HG03196 (cell line): ENCODE measurements at regions not wholly inside any gene's neighbourhood (a gene's known extent, or its start where the extent isn't known, plus 50 kb on each side); places are given as distances from the start of the nearest gene placed in this dataset.

Experiments used
- ATAC-seq: cut with Tn5 transposase; IDR thresholded peaks from one replicate; pipeline ENCODE4 v1.9.1; 2021; ENCODE audit not compliant: unreplicated experiment

GRCh38 chr10:78526347-78526746, 492.7 kb downstream of the RPS24 start:
- no peak for ATAC-seq

GRCh38 chr10:78527296-78527695, 493.6 kb downstream of the RPS24 start:
- ATAC-seq: no peak

GRCh38 chr10:78528749-78529204, 495.1 kb downstream of the RPS24 start:
- no peak for ATAC-seq

- no peak for ATAC-seq
These were observed 495.6 kb downstream of the RPS24 start for GRCh38 chr10:78529262-78529661.

GRCh38 chr10:78531088-78531487, 497.4 kb downstream of the RPS24 start:
- ATAC-seq: no peak

GRCh38 chr10:78532480-78533042, 498.9 kb downstream of the RPS24 start:
- ATAC-seq: no peak

- ATAC-seq: no peak
These were observed 499.4 kb downstream of the RPS24 start for GRCh38 chr10:78533098-78533497.

GRCh38 chr10:78533776-78534175, 500.1 kb downstream of the RPS24 start:
- ATAC-seq: no peak

GRCh38 chr10:78535716-78536218, 502.1 kb downstream of the RPS24 start:
- ATAC-seq: no peak

- no peak for ATAC-seq
These were observed 503.4 kb downstream of the RPS24 start for GRCh38 chr10:78537018-78537417.

GRCh38 chr10:78539247-78539766, 505.6 kb downstream of the RPS24 start:
- no peak for ATAC-seq

- ATAC-seq: no peak
These were observed 506.9 kb downstream of the RPS24 start for GRCh38 chr10:78540355-78541076.

- no peak for ATAC-seq
These were observed 507.9 kb downstream of the RPS24 start for GRCh38 chr10:78541481-78542140.

- ATAC-seq: no peak
These were observed 508.5 kb downstream of the RPS24 start for GRCh38 chr10:78542141-78542489.

- ATAC-seq: no peak
These were observed 508.9 kb downstream of the RPS24 start for GRCh38 chr10:78542521-78542920.

- no peak for ATAC-seq
These were observed 509.5 kb downstream of the RPS24 start for GRCh38 chr10:78543031-78543748.

- no peak for ATAC-seq
These were observed 510.2 kb downstream of the RPS24 start for GRCh38 chr10:78543749-78544362.

- ATAC-seq: no peak
These were observed 510.9 kb downstream of the RPS24 start for GRCh38 chr10:78544423-78545090.

GRCh38 chr10:78545756-78546155, 512.1 kb downstream of the RPS24 start:
- ATAC-seq: no peak

GRCh38 chr10:78547397-78547796, 513.7 kb downstream of the RPS24 start:
- ATAC-seq: no peak
